ENCODE measurements at regions not wholly inside any gene's neighbourhood (a gene's known extent, or its start where the extent isn't known, plus 50 kb on each side); places are given as distances from the start of the nearest gene placed in this dataset.

DNA sequence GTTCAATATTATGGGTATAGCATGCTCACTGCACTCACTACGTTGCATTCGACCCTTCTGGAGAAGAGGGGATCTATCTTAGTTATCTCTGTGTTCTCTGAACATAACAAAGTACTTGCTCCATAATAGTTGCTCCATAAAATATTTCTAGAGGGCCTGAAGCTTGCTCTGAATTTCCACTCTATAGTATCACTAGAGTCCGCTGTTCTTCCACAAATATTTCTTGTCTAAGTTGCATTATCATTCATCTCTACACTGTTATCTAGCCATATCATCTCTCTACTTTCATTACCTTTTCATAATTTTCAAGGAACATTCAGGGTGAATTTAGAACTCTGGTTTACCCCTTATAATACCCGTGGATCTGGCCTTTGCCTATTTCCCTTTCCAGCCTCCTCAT lies 246.1 kb upstream of the PDE3A start:
- Histone ChIP-seq H3K27me3 (ENCODE audit: control insufficient read depth, low read length) (no peaks in the 10 kb centered on the region), H4K20me1 (ENCODE audit: control insufficient read depth, insufficient read depth, low read depth, low read length) (no peaks in the 10 kb centered on the region), H3K9me2 (replicated peaks; ENCODE audit: control insufficient read depth, low read length) (no peaks in the 10 kb centered on the region), H3K36me3 (ENCODE audit: control insufficient read depth, low read length) (no peaks in the 10 kb centered on the region), H3K9me3 (ENCODE audit: control insufficient read depth, insufficient read depth, low read length) (no peaks in the 10 kb centered on the region), H3F3A (ENCODE audit: control insufficient read depth, insufficient read depth) (no peaks in the 10 kb centered on the region), H3K4me1 (ENCODE audit: control insufficient read depth, low read length) (no peaks in the 10 kb centered on the region), H3K4me2 (ENCODE audit: low read length) (no peak overlapping the region), H3K27ac (ENCODE audit: low read depth, low read length) (no peak overlapping the region), H3K4me3 (ENCODE audit: low read length) (no peak overlapping the region), H3K79me2 (ENCODE audit: control insufficient read depth, low read length) (no peaks in the 10 kb centered on the region)
- TF ChIP-seq EZH2phosphoT487 (IDR thresholded peaks at IDR 0.05; ENCODE audit: borderline replicate concordance, low read length), result no peak
- TF ChIP-seq, protein P1, sequence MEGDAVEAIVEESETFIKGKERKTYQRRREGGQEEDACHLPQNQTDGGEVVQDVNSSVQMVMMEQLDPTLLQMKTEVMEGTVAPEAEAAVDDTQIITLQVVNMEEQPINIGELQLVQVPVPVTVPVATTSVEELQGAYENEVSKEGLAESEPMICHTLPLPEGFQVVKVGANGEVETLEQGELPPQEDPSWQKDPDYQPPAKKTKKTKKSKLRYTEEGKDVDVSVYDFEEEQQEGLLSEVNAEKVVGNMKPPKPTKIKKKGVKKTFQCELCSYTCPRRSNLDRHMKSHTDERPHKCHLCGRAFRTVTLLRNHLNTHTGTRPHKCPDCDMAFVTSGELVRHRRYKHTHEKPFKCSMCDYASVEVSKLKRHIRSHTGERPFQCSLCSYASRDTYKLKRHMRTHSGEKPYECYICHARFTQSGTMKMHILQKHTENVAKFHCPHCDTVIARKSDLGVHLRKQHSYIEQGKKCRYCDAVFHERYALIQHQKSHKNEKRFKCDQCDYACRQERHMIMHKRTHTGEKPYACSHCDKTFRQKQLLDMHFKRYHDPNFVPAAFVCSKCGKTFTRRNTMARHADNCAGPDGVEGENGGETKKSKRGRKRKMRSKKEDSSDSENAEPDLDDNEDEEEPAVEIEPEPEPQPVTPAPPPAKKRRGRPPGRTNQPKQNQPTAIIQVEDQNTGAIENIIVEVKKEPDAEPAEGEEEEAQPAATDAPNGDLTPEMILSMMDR (IDR thresholded peaks at IDR 0.05; ENCODE audit: low read depth, low read length, poor library complexity, severe bottlenecking), result no peak

DNA sequence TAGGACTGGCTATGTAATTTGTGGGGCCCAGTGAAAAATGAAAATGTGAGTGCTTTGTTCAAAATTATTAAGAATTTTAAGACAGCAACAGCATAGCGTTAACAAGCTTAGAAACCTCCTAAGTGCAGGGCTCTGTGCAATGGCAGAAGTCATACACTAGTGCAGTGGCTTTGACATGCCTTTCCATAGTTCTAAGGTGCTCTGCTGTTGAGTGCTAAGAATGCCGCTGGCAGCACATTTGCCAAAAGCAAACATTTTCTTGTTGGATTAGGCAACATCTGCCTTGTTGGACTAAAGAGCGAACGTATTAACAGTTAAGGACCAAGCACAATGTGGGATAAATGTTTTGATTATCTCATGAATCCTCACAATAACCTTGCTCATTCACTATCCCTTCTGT lies 244.9 kb upstream of the PDE3A start:
- Histone ChIP-seq H3K4me1 (ENCODE audit: control insufficient read depth, low read length) (no peaks in the 10 kb centered on the region), H3K9me2 (replicated peaks; ENCODE audit: control insufficient read depth, low read length) (no peaks in the 10 kb centered on the region), H3K27ac (ENCODE audit: low read depth, low read length) (no peak overlapping the region), H3K4me3 (ENCODE audit: low read length) (no peak overlapping the region), H4K20me1 (ENCODE audit: control insufficient read depth, insufficient read depth, low read depth, low read length) (no peaks in the 10 kb centered on the region), H3K79me2 (ENCODE audit: control insufficient read depth, low read length) (no peaks in the 10 kb centered on the region), H3K9me3 (ENCODE audit: control insufficient read depth, insufficient read depth, low read length) (no peaks in the 10 kb centered on the region), H3K36me3 (ENCODE audit: control insufficient read depth, low read length) (no peaks in the 10 kb centered on the region), H3F3A (ENCODE audit: control insufficient read depth, insufficient read depth) (no peaks in the 10 kb centered on the region), H3K4me2 (ENCODE audit: low read length) (no peak overlapping the region), H3K27me3 (ENCODE audit: control insufficient read depth, low read length) (no peaks in the 10 kb centered on the region)
- no peak for TF ChIP-seq EZH2phosphoT487 (IDR thresholded peaks at IDR 0.05; ENCODE audit: borderline replicate concordance, low read length)
- TF ChIP-seq, protein P1 (IDR thresholded peaks at IDR 0.05; ENCODE audit: low read depth, low read length, poor library complexity, severe bottlenecking), result no peak

DNA sequence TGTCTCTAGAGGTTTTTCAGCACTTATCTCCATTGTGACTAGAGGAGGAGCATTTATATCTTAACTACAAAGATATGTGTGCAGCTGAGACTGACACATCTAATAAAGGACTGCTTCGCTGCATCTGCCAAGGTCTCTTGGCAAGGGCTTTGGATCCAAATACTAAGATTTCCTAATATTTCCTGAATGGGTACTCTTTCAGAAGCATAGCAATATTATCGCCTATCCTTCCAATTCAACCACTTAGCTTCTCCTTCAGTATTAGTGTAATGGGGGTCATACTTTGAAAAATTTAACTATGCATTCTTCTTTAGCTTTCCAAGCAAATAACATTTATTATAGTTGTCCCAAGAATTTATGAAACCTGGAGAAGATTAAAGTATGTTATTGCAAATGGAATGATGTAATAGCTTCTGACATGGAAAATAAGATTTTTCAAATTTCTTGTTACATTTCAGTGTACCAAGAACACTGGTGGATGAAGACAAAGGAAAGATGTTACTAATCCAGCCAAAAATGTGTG lies 243.0 kb upstream of the PDE3A start:
- Histone ChIP-seq H3K4me2 (ENCODE audit: low read length) (no peak overlapping the region), H3K27me3 (ENCODE audit: control insufficient read depth, low read length) (no peaks in the 10 kb centered on the region), H3K4me3 (ENCODE audit: low read length) (no peak overlapping the region), H4K20me1 (ENCODE audit: control insufficient read depth, insufficient read depth, low read depth, low read length) (no peaks in the 10 kb centered on the region), H3K9me2 (replicated peaks; ENCODE audit: control insufficient read depth, low read length) (no peaks in the 10 kb centered on the region), H3K27ac (ENCODE audit: low read depth, low read length) (no peak overlapping the region), H3K4me1 (ENCODE audit: control insufficient read depth, low read length) (no peaks in the 10 kb centered on the region), H3K36me3 (ENCODE audit: control insufficient read depth, low read length) (no peaks in the 10 kb centered on the region), H3K9me3 (ENCODE audit: control insufficient read depth, insufficient read depth, low read length) (no peaks in the 10 kb centered on the region), H3F3A (ENCODE audit: control insufficient read depth, insufficient read depth) (no peaks in the 10 kb centered on the region), H3K79me2 (ENCODE audit: control insufficient read depth, low read length) (no peaks in the 10 kb centered on the region)
- TF ChIP-seq, protein P1 (IDR thresholded peaks at IDR 0.05; ENCODE audit: low read depth, low read length, poor library complexity, severe bottlenecking), result no peak
- no peak for TF ChIP-seq EZH2phosphoT487 (IDR thresholded peaks at IDR 0.05; ENCODE audit: borderline replicate concordance, low read length)
